GM19452 (cell line): ENCODE measurements at regions not wholly inside any gene's neighbourhood (a gene's known extent, or its start where the extent isn't known, plus 50 kb on each side); places are given as distances from the start of the nearest gene placed in this dataset.
"Not testable (repeated sequence)": the region's sequence is repeated elsewhere in the genome, so short reads cannot be mapped to it uniquely, and the experiment has no call there.

ENCODE experiments used
- ATAC-seq: cut with Tn5 transposase; IDR thresholded peaks from one replicate; pipeline ENCODE4 v1.9.1; 2021; ENCODE audit not compliant: unreplicated experiment

DNA sequence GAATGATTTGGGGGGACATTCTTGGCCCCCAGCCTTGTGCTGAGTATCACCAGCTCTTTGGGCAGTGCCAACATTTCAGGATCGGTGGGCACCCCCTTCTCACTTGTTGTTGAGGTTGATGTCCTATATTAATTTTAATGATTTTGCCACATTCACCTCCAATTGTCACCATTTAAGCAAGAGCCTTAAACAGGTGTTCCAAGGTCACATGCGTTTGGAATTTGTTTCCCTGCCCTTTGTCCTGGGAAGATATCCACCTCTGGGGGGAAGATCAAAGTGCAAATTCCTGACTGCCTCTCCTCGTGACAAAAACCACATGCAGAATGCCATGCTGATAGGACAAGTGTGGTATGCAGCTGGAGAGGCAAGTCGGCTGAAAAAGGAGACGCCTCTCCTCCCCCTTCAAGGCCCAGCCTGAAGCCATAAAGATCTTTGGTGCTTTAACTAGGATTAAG is 72.5 kb upstream of the ID2 start:
- ATAC-seq = no peak

DNA sequence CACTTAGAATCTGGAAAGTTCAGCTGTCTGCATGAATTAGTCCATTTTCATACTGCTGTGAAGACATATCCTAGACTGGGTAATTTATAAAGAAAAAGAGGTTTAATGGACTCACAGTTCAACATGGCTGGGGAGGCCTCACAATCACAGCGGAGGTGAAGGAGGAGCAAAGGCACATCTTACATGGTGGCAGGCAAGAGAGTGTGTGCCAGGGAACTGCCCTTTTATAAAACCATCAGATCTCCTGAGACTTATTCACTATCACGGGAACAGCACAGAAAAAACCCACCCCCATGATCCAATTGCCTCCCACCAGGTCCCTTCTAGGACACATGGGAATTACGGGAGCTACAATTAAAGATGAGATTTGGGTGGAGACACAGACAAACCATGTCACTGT is 71.1 kb upstream of the ID2 start:
- ATAC-seq = not testable (repeated sequence)

DNA sequence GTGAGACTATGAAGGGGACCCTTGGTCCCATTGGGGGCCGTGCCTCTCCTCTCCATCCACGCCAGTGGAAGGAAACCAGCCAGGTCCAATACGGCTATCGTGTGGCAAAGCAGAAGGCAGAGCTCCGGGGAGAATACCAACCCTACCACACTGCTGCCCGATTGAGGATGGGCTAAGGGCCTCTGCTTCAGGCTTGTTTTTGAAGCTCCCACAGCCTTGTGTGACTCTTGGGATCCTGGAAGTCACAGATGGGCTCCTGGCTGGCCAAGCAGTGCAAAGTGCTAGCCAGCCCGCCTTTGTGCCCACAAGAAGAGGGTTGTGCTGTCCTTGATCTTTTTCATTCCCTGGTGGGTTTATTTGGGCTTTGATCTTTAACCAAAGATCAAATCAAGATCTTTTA is 70.6 kb upstream of the ID2 start:
- ATAC-seq = no peak

DNA sequence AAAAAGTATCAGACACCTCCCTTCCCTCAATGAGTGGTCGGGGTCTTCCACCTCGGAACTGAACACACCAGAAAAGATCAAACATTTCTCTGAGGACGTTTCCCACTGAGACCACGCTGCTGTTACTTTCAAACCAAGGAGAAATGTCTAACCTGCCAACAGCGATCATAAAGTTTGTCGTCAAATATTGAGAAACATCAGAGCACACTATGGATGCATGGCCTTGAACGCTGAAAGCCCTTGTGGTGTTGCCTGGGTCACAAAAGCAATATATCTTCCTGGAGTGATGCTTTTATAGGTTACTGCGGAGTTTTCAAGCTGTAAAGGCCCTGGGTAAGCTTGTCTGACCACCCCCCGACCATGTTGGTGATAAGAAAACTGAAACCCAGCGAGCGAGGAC is 70.2 kb upstream of the ID2 start:
- no peak for ATAC-seq

DNA sequence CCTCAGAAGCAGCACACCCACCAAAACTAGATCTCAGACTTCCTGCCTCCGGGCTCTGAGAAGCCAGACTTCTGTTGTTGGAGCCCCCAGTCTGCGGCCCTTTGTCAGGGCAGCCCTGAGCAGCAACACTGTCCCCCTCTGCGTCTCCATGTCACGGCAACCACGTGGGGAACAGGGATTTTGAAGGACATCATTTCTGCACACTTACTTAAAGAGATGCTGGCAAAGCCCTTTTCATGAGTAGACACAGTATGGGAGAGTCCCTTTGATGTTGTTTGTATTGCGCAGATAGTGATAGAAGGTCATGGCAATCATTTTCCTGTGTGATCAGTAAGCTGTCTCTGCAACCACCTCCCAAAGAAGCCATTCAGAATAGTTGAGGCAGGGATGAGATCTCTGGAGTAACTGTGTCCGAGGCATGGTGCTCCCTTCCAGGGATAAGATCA is 69.1 kb upstream of the ID2 start:
- no peak for ATAC-seq

DNA sequence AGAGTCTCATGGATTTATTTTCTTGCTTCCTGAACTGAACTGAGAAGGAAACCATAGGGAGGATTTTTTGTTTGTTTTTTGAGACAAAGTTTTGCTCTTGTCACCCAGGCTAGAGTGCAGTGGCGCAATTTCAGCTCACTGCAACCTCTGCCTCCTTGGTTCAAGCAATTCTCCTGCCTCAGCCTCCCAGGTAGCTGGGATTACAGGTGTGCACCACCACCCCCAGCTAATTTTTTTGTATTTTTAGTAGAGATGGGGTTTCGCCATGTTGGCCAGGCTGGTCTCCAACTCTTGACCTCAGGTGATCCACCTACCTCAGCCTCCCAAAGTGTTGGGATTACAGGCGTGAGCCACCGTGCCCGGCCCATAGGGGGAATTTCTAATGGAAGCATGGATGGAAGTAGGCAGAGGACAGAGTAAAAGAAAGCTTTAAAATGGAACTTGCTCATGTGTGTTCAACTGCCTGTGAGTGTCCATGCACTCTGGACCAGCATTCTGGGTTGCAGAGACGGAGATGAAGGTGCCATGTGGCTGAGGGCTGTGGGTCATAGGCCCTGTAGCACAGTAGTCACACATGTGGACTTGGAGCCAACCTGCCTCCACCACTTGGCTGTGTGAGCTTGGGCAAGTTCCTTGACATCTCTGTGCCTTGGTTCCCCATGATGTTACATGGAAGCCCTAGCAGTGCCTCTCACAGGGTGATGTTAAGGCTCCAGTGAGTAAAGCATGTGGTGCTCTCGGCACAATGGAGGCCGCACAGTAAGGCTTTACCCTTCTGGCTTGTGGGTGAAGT is 68.5 kb upstream of the ID2 start:
- ATAC-seq = not testable (repeated sequence)

DNA sequence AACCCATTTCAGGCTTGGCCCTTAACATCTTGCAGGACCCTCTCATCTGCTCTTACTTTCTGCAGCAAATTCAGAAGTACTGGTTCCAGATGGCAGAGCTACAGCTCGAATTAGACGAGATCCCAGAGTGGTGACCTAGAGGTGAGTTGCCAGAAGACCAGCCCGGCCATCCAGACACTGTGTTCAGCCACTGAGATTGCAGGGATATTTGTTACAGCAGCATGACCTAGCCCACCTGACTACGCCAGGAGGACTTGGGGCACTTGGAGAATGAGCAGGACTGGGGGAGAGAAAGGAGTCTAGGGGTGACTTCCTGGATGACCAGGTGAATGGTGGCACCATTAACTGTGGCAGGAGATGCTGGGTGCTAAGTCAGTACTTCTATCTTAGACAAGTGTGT is 67.2 kb upstream of the ID2 start:
- no peak for ATAC-seq

DNA sequence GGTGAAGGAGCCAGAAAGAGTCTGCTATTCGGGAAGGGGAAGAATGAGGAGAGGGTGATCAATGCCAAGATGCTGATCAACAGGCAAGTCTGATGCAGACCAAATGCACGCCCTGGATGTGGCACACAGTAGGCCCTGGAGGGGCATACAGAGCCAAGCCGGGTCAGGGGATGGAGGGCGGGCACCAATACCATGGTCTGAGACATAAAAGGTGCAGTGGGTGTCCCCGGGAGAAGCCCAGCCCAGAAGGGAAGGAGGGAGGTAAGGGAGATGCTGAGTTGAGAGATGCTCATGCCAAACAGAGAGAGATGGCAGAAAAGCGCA is 66.6 kb upstream of the ID2 start:
- no peak for ATAC-seq

DNA sequence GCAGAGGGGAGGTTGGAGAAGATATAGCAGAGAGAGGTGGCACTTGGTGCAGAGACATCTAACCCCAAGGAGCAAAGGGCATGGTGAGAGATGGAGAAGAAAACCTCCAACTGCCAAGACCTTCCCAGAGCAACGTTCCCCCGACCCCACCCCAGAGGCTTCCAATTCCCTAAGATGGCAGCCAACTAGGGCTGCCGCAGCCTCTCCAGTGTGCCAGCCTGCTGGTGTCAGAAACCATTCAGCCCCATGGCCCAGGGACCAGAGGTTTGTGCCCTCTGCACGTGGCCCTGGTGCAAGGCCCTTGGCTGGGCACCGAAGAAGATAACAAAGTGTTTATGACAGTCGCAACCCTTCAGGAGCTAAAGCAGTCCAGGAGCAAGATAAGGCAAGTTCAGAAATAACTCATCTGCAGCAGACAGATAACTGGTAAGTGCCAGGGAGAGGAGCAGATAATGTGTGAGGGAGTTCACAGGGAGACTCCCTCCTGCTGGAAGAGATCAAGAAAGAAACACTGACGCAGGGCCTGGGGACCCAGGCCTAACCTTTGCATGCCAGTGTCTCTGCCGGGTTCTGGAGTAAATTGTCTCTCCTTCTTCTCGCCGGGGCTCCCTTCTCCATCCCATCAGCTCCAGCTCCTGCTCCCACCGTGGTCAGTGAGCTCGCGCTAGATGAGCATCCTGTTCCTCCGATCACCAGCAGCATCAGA is 66.1 kb upstream of the ID2 start:
- ATAC-seq = no peak

DNA sequence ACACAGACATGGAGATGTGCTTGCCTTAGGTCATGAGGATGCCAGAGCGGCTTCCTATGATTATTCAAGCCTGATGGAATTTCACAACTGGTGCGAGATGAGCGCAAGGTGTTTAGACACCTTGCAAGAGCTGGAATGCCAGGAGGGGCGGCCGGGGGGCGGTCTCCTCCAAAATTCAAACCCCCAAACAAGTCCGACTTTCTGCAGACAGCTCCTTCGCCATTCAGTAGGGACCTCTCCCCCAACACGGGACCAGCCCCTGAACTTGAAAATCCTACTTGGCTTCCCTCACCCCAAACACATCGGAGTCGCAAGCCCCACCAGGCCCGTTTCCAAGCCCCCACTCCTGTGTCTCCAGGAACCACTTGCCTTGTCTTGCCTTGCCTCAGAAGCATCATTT is 64.8 kb upstream of the ID2 start:
- ATAC-seq = no peak

DNA sequence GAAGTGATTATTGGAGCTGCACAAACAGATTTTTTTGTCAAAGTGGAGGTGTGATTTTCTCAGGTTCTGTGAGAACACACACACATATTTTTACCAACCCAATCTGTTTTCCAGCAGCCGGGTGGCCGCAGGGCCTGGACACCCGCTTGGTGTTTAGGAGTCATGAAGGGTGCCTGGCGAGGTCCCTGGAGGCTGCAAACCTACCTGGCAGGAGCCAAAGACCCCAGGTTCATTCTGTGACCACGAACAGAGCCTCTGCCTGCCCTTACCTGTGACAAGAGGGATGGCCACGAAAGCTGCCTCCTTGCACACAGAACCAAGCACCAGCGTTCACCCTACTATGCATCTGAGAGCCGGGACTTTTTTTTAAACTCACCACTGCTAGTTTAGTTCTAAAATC is 64.3 kb upstream of the ID2 start:
- no peak for ATAC-seq

DNA sequence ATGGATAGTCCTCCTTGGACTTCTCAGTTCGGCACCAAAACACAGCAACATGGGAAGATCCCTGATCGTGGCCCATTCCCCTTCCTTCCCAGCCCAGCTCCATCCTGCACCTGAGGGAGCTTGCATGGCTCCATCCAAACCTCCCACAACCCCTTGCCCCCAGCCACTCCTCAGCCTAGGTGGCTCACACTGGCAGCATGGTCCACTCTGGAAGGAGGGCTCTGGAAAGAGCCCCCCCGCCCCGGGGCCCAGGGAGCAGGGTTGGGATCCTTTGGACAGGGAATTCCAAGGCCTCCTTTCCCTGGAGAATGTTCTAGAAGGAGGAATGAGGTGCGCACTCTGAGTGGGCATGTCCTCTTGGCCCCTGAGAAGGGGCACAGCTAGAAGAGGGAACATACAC is 62.8 kb upstream of the ID2 start:
- ATAC-seq = no peak

DNA sequence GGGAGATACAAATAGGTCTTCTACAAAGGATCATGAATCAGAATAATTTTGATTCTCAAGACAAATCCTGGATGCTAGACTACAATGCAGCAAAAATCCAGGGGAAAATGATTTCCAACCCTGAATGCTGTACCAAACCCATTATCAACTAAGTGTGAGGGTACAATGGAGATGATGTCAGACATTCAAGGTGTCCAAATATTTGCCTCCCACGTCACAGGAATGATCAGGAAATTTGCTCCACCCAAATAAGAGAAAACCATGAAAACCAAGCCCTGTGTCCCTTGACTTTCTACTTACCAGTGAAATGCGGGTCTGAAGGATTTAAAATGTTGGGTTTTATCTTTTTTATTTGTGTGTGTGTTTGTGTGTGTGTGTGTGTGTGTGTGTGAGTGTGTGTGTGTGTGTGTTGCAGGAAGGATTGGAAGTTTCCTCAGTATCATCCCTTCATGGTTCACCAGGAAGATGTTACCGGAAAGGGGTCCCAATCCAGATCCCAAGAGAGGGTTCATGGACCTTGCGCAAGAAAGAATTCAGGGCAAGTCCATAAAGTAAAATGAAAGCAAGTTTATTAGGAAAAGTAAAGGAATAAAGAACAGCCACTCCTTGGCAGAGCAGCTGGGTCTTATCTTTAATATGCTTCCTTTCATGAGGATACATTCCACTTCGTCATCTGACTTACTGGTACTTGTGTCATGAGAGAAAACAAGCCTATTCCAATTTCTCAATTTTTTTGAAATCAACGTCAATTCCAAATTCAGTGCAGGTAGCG is 61.1 kb upstream of the ID2 start:
- no peak for ATAC-seq

DNA sequence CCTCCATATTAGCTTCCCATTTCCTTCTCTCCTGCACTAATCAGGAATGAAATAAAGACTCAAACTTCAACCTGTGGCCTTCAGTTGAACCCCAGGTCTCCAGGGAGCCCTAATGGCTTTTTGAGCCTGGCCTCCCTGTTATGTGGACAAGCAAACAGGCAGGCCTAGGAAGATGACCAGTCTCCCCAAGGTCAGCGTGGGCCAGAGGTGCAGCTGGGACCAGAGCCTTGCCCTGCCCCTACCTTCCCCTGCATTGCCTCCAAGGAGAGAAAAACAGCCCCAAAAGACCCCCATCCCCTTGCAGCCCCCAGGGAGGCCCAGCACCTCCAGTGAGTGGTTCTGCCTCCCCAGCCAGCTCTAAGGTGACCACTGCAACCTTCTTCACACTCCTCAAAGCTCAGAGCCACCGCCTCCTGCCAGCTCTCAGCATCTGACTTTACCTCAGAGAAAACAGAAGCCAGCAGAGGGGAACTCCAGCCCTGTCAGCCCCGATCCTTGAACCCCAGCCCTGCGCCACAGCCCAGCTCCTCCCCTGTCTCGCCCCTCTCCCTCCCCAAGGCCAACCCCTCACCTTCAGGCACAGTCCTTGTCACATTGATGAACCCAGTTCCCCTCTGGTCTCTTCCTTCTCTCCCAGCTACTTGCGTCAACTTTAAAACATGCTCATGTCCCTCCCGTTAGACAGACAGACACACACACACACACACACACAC is 59.5 kb upstream of the ID2 start:
- ATAC-seq = no peak

DNA sequence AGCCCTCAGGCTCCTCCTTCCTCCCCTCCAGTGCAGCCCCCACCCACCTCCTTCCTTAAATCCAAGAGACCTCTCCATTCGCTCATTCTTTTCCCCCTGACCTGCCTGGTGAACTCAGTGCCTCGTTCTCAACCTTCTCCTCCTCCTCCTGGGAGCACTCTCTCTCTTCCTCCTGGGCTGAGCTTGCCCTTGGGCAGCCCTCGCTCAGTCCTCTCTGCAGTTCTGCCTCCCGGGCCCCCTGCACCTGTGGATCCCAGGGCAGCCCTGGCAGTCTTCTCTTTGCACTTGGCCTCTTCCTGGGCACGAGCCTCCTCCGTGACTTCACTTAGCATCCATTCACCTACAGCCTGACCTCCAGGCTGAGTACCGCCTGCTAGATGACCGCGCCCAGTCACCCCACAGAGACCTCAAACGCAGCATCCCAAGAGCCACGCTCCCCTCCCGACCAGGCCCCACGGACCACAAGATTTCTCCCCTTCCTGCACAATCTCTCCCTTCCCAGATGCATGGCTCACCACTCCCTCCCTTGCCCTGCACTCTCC is 58.9 kb upstream of the ID2 start:
- ATAC-seq = no peak

DNA sequence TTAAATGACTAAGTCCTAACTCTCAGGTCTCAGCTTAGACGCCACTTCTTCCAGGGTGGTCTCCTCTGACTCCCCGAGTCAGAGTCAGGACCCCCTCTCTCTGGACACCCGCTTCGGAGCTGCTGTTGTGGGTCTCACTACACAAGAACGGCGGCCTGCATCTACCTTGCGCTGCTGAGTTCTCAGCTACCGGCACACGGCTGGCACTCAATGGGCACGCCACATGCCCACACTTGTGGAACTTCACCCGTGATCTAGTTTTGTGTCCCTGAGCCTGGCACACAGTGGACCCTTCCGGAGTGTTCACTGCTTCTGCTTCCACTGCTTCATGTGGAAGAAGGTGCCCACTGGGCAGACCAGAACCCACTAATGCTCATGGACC is 58.3 kb upstream of the ID2 start:
- no peak for ATAC-seq

DNA sequence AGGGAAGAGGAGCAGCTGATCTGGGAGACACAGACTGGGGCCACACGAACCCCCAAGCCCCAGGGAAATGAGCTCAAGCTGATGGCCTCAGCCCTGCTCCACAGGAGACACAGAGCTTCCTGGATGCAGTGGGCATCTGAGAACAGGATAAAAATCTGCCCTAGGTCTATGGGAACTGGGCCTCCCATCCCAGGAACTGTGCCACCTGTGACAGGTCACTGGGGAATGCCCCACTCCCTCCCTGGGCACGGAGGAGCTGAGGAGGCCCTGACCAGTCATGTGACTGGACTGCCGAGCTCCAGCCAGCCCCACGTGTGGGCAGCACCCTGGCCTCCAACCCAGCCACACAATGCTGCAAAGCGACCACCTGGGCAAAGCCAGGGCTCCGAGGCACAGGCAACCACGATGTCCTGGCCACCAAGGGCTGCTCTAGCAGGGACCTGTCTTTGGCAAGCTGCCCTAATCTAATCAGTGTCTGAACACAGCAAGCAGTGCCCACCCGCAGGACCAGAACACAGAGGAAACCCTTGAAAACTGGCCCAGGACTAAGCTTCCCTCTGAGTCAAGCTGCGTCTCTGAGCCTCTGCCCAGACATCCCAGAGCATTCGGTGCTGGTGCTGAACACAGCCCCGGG is 57.8 kb upstream of the ID2 start:
- ATAC-seq = no peak

DNA sequence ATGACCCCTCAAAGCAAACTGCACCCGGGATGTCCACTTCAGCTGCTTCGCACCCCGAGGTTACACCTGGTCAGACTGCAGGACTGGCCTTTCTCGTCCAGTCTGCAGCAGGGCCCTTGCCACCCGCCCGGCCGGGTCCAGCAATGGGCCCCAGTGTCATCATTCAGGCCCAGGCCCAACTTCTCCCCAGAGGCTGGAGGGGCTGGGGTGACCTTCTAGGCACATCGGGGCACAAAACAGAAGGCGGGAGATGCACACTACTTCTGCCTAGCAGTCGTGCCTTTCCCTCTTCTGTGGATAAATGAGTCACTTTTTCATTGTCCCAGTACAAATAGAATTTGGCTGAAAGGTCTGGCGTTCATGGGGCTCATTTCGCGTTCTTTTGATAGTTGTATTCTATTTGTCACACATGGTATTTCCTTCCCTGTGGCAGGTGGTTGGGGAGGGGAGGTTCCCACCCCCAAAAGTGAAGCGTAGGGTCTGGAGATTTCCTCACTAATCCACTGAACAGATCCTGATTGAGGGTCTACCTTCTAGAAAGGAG is 56.9 kb upstream of the ID2 start:
- ATAC-seq = no peak

DNA sequence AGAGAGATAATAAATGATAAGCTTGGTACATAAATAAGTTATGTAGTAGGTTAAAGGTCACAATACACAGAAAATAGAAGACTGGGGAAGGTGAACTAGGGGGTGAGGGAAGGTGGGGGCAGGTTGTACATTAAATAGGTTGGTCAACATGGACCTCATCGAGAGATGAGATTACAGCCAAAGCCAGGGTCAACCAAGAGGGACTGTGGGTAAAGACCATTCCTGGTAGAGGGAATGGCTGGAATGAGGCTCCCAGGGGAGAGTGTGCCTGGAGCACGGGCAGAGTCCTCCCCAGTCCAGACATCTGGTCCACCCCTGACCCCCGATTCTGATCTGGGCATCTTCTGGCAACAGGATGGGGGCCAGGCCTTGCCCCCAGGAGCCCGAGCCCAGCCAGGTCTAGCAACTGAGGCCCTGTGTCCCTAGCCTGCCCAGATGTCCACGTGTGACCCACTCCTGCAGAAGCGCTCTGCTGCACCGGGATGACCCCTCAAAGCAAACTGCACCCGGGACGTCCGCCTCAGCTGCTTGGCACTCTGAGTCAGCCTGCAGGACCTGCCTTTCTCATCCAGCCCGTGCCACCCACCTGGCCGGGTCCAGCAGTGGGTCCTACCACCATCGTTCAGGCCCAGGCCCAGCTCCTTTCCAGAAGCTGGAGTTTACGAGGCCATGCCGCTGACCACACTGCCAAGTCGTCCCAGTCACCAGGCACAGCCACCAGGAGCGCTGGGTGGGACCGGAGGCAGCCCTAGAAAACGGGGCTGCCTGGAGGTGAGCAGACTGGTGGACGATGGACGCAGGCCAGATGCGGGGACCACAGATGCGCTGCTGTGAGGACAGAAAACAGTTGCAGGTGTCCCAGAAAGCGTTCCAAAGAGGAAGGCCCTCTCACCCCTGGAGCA is 56.2 kb upstream of the ID2 start:
- no peak for ATAC-seq
